ENCODE measurements at regions not wholly inside any gene's neighbourhood (a gene's known extent, or its start where the extent isn't known, plus 50 kb on each side); places are given as distances from the start of the nearest gene placed in this dataset.

DNA sequence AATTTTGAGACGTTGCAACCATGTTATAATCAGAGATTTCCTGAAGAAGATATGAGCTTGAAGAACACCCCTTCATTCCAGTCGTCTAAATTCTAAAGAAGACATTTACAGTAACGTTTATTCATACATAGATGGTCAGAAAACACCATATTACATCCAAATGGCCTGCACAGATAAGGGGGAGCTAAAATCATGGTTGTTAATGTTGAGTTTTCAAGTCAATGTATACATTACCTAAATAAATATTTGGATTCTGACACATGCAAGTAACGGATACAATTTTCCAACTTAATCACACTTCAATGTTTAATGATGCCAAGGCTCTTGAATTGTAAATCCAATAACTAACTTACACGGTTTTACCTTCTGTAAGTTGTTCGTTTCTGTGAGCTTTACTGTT, 318.4 kb downstream of the SLC6A15 start:
- in situ Hi-C loops (cut with MboI; ENCODE audit: low sequenced_read_pairs) (no loop called here), dilution Hi-C loops (cut with HindIII; ENCODE audit: low sequenced_read_pairs, unreplicated experiment) (no loop called here), intact Hi-C loops (cut with micrococcal nuclease) (no loop called here)
- BruUV-seq (replicated peaks) = no TSS peak
- ATAC-seq (ENCODE audit: low read depth) (no peak), DNase-seq (no peak)
- TF ChIP-seq CEBPB (IDR thresholded peaks at IDR 0.05; ENCODE audit: low read depth, low read length) (no peak), FOS (IDR thresholded peaks at IDR 0.05; ENCODE audit: low read depth, low read length) (no peak), MXI1 (IDR thresholded peaks at IDR 0.05; ENCODE audit: borderline replicate concordance, low read depth, low read length) (no peak), POLR2A (IDR thresholded peaks at IDR 0.05; ENCODE audit: low read depth, low read length) (no peak), SMC3 (IDR thresholded peaks at IDR 0.05; ENCODE audit: low read depth, low read length) (no peak), CHD1 (IDR thresholded peaks at IDR 0.05; ENCODE audit: low read depth, low read length) (no peak), MAZ (IDR thresholded peaks at IDR 0.05; ENCODE audit: borderline replicate concordance, low read depth, low read length) (no peak), RFX5 (IDR thresholded peaks at IDR 0.05; ENCODE audit: low read depth, low read length) (no peak), MAFK (IDR thresholded peaks at IDR 0.05; ENCODE audit: low read depth, low read length) (no peak), BHLHE40 (IDR thresholded peaks at IDR 0.05; ENCODE audit: low read depth, low read length) (no peak), NFE2L2 (IDR thresholded peaks at IDR 0.05; ENCODE audit: low read depth, low read length) (no peak), RCOR1 (IDR thresholded peaks at IDR 0.05; ENCODE audit: insufficient replicate concordance, low read length) (no peak), RAD21 (IDR thresholded peaks at IDR 0.05; ENCODE audit: low read length) (no peak)
- TF ChIP-seq, protein P1, sequence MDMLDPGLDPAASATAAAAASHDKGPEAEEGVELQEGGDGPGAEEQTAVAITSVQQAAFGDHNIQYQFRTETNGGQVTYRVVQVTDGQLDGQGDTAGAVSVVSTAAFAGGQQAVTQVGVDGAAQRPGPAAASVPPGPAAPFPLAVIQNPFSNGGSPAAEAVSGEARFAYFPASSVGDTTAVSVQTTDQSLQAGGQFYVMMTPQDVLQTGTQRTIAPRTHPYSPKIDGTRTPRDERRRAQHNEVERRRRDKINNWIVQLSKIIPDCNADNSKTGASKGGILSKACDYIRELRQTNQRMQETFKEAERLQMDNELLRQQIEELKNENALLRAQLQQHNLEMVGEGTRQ (IDR thresholded peaks at IDR 0.05; ENCODE audit: low read depth, low read length) = no peak
- TF ChIP-seq, protein P2, sequence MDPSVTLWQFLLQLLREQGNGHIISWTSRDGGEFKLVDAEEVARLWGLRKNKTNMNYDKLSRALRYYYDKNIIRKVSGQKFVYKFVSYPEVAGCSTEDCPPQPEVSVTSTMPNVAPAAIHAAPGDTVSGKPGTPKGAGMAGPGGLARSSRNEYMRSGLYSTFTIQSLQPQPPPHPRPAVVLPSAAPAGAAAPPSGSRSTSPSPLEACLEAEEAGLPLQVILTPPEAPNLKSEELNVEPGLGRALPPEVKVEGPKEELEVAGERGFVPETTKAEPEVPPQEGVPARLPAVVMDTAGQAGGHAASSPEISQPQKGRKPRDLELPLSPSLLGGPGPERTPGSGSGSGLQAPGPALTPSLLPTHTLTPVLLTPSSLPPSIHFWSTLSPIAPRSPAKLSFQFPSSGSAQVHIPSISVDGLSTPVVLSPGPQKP (IDR thresholded peaks at IDR 0.05; ENCODE audit: borderline replicate concordance, low read depth, low read length) = no peak
- TF ChIP-seq, protein P3, sequence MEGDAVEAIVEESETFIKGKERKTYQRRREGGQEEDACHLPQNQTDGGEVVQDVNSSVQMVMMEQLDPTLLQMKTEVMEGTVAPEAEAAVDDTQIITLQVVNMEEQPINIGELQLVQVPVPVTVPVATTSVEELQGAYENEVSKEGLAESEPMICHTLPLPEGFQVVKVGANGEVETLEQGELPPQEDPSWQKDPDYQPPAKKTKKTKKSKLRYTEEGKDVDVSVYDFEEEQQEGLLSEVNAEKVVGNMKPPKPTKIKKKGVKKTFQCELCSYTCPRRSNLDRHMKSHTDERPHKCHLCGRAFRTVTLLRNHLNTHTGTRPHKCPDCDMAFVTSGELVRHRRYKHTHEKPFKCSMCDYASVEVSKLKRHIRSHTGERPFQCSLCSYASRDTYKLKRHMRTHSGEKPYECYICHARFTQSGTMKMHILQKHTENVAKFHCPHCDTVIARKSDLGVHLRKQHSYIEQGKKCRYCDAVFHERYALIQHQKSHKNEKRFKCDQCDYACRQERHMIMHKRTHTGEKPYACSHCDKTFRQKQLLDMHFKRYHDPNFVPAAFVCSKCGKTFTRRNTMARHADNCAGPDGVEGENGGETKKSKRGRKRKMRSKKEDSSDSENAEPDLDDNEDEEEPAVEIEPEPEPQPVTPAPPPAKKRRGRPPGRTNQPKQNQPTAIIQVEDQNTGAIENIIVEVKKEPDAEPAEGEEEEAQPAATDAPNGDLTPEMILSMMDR (conservative IDR thresholded peaks at IDR 0.05; ENCODE audit: low read depth, low read length) = no peak
- Histone ChIP-seq H3K79me1 (ENCODE audit: low read depth in 1 of 2, low read length in 2 of 2) (no peaks in the 10 kb centered on the region), H2AK5ac (ENCODE audit: low read depth, low read length) (no peak overlapping the region), H3K9me1 (ENCODE audit: insufficient read depth, low read length) (no peaks in the 10 kb centered on the region), H3K27me3 (ENCODE audit: control insufficient read depth, insufficient read depth, low read length) (no peaks in the 10 kb centered on the region), H4K91ac (ENCODE audit: insufficient read depth, low read depth, low read length) (no peak overlapping the region), H4K20me1 (ENCODE audit: insufficient read depth, low read length) (no peaks in the 10 kb centered on the region), H3K4ac (ENCODE audit: low read depth, low read length) (no peak overlapping the region), H3K56ac (ENCODE audit: extremely low read depth, insufficient read depth, low read length) (no peak overlapping the region), H3K4me3 (ENCODE audit: insufficient read depth, low read depth, low read length) (no peak overlapping the region), H3K27ac (ENCODE audit: insufficient read depth, low read length) (no peak overlapping the region), H3K23ac (ENCODE audit: low read depth, low read length) (no peak overlapping the region), H4K8ac (ENCODE audit: low read depth in 2 of 2, low read length in 2 of 2) (no peak overlapping the region), H2BK20ac (ENCODE audit: low read depth, low read length) (no peak overlapping the region), H2AFZ (replicated peaks; ENCODE audit: low read length, poor library complexity) (no peak overlapping the region), H2BK120ac (ENCODE audit: low read depth, low read length) (no peak overlapping the region), H3K36me3 (ENCODE audit: control insufficient read depth, insufficient read depth, low read length) (no peaks in the 10 kb centered on the region), H3K14ac (replicated peaks; ENCODE audit: low read depth, low read length) (no peak overlapping the region), H3K9me3 (ENCODE audit: control insufficient read depth, insufficient read depth, low read length) (no peaks in the 10 kb centered on the region), H2BK15ac (ENCODE audit: low read depth, low read length) (no peak overlapping the region), H3K18ac (ENCODE audit: low read depth, low read length) (no peak overlapping the region), H3K9ac (ENCODE audit: low read depth, low read length) (no peak overlapping the region), H2AK9ac (replicated peaks; ENCODE audit: low read depth, low read length, poor library complexity) (no peak overlapping the region), H4K5ac (ENCODE audit: low read depth, low read length) (no peak overlapping the region), H2BK5ac (ENCODE audit: low read depth, low read length, poor library complexity, severe bottlenecking) (no peak overlapping the region), H3K4me2 (ENCODE audit: low read depth, low read length) (no peak overlapping the region), H3K4me1 (ENCODE audit: control insufficient read depth, insufficient read depth, low read length) (no peaks in the 10 kb centered on the region)
- WGBS, 2 experiments (ENCODE audit: extremely low coverage in 2 of 2, insufficient read length in 1 of 2) = 82% methylated on average over 2 of the region's 6 CpGs; no CpG with 5 or more reads in 1 of the 2 experiments
- POLR2A ChIA-PET (ENCODE audit: unreplicated experiment) = no interaction called here
- CTCF ChIA-PET = no interaction called here

Measured in IMR-90 (cell line).